NCI-H1092 treated with DMSO at 0.1 percent for 48 hours (cell line): ENCODE measurements at regions not wholly inside any gene's neighbourhood (a gene's known extent, or its start where the extent isn't known, plus 50 kb on each side); places are given as distances from the start of the nearest gene placed in this dataset.

Source experiments
- DNase-seq: peaks from one replicate; lab custom pipeline; 2025; lab: John Stamatoyannopoulos, UW

DNA sequence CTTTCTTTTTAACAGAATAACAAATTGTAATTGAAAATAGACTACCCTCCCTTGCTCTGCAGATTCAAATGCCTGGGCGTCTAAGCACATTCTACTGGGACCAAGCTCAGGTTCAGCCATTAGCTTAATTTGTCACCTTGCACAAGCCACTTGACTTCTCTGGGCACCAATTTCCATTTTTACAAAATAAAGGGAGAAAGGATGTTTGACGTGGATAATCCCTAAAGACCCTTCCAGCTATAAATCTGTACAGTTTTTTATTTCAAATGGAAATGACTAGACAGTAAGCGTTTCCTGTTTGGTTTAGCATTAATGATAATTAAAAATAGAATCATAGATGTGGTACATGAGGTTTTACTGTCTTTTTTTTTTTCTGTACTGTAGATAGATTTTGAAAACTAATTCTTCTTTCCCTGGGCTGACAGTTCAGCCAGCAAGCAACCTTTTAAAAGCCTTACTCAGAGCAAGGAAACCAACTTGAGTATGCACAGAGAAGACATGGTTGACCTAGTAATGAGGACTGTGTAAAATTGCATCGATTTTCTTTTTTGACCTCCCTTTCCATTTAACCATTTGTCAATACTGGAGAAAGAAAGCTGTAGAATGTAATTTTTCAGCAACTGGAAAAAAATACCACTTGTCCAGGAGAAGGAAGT is 1329.5 kb upstream of the CDH8 start:
- DNase-seq = no peak

DNA sequence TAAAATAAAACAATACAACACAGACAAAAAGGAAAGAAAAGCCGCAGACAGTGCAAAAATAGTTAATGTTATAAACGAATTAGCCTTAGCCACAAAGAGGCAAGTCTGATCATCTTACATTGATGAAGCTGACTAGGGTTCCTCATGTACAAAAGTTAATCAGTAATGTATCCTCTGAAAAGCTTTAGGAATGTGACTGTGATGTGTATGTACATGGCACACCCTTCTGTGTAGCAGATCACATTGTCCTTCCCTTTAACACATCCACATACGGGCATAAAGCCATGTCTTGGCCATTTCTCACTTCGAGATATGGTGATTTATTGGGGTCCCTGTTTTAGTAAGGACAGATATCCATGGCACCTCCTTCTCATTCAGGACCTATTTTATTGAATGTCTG is 1327.5 kb upstream of the CDH8 start:
- no peak for DNase-seq

DNA sequence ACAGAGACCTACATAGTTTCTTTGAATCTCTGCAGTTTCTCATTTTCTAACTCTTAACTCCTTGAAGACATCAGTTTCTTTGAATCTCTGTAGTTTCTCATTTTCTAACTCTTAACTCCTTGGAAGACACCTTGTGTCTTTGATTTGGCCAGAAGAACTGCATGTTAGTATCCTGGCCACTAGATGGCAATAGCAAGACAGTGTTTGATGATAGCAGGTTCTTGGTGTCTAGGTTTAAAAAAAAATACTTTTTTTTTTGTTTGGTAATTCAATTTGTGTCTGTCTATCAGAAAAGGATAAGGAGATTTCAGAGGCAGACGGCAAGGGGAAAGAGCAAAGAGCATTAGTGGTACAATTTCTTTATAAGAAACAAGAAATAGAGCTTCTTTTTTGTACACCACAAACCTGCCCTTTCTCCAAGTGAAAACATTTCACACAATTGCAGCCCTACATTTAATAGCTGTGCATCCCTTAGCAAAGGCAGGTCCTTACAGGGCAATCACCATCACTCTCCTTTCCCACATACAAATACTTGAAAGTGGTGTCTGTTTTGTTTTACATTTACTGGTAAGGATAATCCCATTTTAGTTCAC is 1324.9 kb upstream of the CDH8 start:
- peak; percentile 75 for DNase-seq

DNA sequence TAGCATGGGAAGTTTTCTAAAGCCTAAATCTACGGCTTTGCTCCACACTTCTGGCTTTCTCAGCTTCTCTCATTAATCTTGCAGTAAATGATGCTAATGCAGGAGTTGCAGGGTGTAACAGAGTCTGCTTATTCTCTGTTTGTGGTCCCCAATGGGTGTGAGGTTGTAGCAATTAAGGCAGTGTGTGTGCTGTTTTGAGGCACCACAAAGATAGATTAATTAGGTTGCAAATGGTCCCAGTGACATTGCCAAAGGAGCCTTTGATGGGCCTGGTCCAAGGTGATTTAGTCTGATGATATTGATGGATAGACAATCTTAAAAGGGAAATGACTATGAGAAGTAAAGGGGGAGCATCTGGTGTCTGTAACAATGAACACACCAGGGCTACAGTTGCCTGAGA is 1313.7 kb upstream of the CDH8 start:
- DNase-seq = no peak

DNA sequence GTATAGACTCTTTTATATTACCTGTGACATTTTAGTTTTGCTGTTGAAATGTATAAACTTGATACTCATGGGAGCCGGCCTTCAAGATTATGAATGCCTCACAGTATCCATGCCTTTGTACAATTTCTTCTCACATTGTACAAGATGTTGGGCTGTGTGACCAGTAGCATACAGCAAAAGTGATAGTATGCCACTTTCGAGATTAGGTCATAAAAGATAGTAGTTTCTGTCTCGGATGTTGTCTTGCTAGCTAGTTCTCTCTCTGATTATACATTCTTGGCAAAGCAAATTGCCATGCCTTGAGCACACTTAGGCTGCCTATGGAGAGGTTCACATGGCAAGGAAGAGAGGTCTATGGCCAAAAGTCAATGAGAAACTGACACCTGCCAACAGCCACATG is 1309.8 kb upstream of the CDH8 start:
- no peak for DNase-seq

DNA sequence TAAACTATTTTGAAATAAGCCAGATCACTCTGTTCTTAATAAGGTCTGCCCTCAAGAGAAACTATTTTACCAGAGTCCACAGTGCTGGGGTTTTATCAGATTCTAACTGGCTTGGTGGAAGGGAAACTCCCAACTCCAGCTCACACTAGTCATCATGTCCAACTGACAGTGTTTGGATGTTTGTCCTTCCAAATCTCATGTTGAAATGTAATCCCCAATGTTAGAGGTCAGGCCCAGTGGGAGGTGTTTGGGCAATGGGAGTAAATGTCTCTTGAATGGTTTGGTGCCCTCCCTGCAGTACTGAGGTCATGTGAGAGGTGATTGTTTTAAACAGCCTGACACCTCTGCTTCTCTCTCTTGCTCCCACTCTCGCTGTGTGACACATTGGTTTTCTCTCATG is 1301.0 kb upstream of the CDH8 start:
- DNase-seq = no peak

DNA sequence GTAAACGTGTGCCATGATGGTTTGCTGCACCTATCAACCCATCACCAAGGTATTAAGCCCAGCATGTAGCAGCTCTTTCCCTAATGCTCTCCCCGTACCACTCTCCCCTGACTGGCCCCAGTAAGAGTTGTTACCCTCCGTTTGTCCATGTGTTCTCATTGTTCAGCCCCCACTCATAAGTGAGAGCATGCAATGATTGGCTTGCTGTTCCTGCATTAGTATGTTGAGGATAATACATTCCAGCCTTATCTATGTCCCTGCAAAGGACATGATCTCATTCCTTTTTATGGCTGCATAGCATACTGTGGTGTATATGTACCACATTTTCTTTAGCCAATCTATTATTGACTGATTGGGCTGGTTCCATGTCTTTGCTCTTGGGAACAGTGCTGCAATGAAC is 1294.9 kb upstream of the CDH8 start:
- no peak for DNase-seq

DNA sequence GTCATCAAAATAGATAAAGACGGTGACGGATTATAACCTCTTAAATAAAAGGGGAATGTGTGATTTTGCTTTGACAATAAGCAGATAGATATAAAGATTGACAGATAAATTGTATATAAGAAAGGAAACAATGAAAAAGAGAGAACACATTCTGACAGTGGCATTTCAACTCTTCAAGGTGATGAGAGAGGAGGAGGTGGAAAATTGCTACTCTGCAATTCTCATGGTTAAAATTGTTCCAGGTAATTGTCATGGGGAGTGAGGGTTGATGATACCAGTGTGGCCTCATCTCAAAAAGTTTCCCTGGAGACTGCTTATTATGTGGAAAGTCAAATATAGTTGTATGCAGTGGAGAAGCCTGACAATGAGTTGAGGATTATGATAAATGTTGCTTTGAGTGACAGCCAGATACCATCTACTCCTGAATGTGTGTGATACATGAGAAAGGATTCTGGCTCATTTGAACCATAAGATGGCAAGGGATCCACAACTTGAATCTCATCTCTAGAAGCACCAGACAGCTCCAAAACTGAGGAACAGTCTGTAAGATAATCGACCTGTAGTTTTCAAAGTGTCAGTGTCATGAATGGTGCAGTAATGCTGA is 1290.6 kb upstream of the CDH8 start:
- DNase-seq = no peak

DNA sequence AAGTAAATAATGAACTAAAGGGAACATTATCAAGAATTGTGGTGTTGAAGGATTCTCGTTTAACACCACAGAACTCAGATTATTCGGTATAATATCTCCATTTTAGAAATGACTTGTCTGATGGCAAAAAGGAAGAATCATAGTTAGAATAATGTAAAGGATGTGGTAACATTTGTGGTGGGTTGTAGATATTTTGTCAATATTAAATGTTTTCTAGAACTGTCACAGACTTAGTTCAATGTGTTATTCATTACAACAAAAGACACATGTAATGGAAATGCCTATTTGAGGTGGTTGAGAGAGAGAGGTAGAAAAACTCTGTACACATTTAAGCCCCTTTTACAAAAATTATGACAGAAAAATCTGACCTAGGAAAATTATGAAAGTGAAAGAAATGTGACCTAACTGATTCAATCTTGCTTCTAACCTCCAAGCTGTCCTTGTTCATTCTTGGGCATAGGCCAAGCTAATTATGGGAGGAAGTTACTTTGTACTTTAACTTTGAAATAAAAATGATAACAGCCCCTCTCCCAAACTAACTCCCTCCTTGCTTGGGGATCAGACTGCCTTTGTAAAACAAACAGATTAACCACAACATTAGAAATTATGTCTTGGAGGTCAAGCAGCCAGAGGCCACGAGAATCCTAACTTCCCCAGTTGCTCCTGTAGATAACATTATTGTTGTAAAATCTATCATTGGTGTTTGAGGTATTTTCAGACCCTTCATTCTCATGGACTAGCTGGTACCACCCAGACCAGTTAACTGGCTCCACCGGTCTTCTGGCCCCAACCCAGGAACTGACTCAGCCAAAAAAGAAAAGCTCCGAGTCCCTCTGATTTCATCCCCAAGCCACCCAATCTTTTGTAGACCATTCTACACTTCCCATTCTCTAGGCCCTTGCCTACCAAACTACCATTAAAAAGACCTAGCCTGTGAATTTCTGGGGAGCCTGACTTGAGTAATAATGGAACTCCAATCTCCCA is 1287.8 kb upstream of the CDH8 start:
- no peak for DNase-seq

DNA sequence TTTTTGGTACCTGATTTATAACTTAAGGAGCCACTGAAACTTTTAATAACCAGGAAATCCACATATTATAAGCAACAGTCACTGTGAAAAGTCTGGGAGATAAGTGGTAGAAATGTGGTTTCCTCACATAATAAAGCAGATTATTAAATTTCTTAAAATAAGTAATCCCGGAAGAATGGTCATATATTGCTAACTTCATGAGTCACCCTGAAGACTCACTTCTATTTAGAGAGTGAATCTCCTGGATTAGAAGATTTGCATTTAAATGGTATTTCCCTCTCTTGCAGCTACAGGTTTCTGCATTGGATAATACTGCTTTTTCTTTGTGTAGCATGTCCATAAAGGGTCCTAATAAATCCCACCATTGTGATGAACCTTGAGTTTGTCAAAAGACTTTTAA is 1286.8 kb upstream of the CDH8 start:
- DNase-seq = no peak

DNA sequence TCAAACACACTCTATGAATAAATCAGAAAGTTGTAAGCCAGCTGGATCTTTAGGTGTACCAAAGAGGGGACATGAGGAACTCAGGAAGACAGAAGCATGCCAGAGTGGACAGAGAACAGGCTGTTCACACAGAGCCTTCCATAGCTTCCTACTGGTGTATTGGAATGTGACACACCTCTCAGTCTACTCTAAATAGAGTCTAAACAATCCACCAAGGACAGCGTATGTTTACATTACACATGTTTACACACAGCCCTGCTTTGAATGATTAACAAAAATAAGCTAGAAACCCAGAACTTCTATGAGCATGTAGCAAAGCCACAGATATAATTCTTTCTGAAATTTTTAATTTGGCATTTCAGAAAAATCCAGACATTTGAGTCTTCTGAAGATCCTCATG is 1279.0 kb upstream of the CDH8 start:
- no peak for DNase-seq

DNA sequence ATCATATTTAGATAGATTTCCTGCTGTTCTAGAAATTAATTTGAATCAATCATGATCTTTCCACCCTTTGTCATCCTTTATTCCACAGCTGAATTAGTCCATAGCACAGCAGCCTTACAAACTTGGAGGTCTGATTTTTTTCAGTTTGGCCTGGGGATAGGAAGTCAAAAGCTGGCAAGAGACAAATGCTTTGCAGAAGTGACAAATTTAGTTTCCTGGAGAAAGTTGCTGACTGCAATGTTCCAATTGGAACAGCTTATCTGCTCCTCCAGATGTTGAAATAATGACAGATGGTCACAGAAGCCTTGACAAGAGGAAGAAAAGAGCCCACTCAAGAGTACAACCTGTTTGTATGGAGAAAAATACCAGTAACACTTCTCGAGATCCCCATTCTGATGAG is 1276.1 kb upstream of the CDH8 start:
- no peak for DNase-seq

DNA sequence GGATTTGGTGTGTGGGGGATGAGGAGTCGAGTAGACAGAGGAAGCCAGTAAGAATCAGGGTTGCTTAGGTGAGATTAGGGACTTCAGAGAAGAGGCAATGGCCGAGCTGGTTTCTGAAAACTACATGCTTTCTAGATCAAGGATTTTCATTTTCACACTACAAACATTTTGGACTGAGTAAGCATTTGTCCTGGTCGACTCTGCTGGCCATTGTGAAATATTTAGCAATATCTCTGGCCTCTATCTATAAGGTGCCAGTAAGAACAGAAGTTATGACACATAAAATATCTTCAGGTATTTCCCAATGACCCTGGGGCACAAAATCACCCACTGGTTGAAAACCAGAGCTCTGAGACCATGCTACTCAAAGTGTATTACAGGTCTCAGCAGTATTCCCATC is 1275.1 kb upstream of the CDH8 start:
- DNase-seq = no peak

DNA sequence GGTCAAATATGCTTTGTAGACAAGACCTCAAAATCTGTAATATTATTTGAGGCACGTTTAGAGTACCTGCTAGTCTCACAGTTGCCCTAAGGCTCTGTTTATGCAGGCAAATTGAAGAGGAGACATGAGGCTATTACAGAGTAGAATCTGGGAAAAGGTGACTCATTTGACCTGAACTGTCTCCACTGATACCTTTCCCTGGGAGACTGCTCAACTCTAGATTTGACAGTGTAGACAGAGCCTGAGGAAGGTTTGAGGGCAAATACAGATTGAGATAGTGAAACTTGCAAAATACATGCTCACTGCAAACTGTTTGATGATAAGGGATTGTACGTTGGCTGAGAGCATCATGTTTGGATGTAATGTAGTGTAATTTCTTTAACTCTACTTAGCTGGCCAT is 1266.6 kb upstream of the CDH8 start:
- DNase-seq = no peak

DNA sequence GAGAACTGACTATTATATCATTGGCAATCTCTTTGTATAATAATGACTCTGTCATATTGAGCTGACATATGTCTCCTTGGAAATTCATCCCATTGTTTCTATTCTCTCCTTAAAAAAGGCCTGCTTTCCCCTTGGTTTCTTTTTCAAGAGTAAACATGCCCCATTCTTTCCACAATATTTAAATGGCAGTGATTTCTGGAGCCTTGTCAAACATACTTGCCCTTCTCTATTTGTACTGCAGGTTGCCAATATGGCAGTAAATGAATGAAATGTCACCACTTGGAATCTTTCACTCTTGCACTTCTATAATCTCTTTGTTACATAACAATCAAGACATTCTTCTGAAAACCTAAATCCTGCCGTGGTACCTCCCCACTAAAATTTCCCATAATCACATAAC is 1265.1 kb upstream of the CDH8 start:
- DNase-seq = no peak

DNA sequence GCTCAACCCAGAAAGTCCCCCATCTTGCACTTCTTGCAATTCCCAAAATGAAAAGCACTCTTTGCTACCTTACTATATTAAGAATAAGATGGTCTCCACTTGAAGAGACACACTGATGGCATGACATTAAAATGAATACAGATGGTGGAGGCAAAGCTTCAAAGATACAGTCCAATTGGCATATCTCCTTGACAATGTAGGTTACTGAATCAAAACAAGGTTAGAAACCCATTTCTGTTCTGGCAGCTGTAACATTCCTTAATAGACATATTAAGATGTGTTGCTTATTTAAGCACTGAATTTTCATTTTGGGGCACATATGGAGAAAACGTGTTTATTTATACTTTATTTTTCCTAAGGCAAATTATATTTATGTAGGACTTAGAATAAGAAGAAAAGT is 1262.8 kb upstream of the CDH8 start:
- DNase-seq = no peak

DNA sequence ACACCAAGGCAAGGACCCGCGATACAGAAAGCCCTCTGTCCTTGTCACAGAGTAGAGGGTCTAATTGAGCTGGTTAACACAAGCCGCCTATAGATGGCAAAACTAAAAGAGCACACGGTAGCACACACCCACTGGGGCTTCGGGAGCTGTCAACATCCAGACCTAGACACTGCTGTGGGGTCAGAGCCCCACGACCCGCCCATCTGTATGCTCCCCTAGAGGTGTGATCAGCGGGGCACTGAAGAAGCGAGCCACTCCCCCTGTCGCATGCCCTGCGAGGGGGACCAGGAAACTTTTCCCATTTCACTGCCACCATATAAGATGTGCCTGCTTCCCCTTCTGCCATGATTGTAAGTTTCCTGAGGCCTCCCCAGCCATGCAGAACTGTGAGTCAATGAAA is 1255.8 kb upstream of the CDH8 start:
- DNase-seq = no peak

DNA sequence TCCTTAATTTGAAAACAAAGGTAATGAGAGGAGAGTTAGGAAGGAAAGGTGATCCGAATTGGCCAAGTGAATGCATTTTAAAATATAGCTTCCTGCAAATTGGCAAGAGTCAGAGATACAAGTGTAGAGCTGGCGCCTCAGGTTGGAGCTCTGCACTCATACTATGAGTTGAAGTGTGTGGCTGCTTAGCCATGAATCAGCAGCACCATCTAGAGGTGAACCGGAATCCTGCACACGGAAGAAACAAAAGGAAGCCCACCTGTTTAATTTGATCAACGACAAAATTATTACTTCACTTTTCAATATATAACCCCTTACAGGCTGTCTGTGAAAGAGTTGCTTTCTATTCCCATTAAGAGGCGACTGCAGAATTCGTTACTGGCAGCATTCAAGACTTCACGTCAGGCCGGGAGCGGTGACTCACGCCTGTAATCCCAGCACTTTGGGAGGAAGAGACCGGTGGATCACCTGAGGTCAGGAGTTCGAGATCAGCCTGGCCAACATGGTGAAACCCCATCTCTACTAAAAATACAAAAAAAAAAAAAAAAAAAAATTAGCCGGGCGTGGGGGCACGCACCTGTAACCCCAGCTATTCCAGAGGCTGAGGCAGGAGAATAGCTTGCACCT is 1253.7 kb upstream of the CDH8 start:
- DNase-seq = peak; percentile 37

DNA sequence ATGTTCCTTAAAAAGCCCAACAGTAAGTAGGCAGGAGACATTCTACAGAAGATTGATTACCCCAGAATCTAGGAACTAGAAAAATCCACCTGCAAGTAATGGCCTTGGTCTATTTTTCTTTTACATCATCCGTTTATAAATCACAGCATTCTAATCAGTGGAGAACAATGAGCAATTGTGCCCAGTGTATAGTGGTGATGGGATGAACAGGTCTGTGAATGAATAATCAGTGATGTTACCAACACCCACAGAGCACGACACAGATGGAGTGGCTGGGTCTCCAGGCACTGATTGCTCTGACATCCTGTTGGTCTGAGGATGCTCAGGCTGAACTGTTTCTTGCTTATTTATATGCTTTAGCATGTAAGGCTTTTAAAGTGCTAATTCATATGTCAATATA is 1251.2 kb upstream of the CDH8 start:
- DNase-seq = no peak

DNA sequence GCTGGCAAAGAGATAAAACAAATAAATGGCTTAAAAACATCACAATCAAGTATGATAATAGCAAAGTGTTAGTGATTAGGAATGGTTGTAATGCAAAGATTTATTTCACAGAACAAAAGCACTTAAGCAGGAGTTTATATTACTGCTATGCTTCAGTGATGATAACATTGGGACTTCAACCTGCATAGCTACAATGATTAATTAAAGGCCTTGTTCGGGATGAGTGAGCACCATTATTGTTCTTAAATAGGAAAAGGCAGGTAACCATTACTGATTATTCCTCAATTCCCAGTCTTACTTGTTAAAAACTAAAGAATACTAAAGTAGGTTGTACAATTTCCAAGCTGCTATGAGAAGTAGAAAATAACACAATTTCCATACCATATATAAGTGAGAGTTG is 1247.5 kb upstream of the CDH8 start:
- DNase-seq = no peak

DNA sequence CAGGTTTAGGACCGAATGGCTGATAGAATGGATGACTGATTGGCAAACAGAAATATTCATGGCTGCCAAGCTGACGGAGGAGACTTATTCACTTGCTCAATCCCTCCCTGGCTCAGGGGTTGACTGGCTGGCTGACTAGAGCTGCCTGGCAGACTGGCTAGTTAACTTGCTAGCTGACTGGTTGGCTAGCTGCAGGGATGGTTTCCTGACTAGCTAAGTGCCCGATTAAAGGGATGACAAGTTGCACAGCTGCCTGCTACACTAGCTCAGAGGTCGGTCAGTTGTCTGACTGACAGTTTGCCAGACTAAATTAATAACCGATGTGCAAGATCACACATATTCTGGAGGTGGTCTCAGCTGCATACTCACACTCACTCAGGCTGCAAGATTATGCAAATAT is 1208.4 kb upstream of the CDH8 start:
- no peak for DNase-seq

DNA sequence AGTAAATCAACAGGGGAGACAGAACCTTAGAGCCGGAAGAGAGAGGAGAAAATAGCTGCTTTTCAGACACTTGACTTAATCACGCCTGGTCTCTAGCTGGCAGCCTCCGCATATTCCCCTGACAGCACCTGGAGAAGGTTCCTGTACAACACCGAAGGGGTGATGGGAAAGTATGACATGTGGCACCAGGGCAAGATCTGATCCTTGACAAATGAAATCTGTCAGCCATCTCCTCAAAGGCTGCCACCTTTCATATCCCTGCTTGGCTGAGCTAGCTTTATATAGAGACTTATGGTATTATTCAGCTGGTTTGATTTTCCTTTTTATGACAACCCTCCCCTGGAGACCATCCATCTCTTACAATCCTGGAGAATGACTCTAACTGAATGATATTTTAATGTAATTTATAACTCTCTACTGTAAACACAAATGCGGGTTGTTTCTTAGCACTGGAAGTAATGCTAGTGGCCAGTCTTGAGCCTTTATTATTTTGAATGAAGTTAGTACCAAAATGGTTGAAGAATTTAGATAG is 1205.3 kb upstream of the CDH8 start:
- DNase-seq = no peak
